ENCODE measurements at regions not wholly inside any gene's neighbourhood (a gene's known extent, or its start where the extent isn't known, plus 50 kb on each side); places are given as distances from the start of the nearest gene placed in this dataset.

DNA sequence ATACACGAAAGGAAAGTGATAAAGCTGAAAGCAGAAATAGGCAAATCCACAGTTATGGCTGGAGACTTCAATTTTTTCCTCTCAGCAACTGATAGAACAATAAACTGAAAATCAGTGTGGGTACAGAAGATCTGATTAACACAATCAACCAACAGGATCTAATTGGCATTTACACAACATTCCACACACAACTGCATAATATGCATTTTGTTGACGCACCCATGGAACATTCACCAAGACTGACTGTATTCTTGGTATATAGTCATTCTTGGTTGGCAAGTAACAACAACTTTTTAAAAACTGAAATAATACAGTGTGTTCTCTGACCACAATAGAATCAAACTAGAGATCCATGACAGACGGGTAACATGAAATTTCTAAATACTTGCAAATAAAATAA lies 218.7 kb upstream of the S1PR3 start:
- no peak for DNase-seq

DNA sequence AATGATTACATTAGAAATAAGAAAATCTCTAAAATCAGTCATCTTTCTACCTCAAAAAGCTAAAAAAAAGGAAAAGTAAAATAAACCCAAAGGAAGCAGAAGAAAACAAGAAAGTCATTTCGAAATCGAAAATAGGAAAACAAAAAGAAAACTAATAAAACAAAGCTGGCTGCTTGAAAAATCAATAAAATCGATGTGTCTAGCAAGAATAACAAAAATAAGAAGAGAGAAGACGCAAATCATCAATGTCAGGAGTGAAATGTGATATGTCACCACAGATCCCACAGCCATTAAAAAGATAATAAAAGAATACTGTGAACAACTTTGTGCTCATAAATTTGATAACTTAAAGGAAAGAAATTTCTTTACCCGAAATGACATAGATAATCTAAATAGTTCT lies 218.1 kb upstream of the S1PR3 start:
- DNase-seq = no peak

- DNase-seq = no peak
Observed at GRCh38 chr9:88773627-88774244, 217.5 kb upstream of the S1PR3 start.

- DNase-seq = no peak
Observed at GRCh38 chr9:88775037-88775471, 216.2 kb upstream of the S1PR3 start.

DNA sequence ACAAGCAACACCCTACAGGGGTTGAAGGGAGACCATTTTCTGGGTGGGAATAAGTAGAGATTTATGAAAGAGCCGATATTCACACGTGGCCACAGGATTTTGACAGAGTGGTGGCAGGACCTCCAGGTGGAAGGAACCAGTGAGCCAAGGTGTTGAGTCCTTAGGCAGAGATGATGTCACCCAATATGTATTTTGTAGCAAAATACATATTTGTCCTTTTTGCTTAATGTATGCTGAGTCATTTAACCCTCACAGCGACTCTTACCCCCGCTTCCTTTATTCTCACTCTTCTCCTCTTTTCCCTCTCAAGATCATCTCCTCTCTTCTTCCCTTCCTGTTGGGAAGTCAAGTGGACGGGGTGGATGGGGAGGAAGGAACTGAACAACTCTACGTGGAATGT lies 215.7 kb upstream of the S1PR3 start:
- no peak for DNase-seq

GRCh38 chr9:88775966-88776365 lies 215.3 kb upstream of the S1PR3 start:
- no peak for DNase-seq

GRCh38 chr9:88776717-88777497 lies 214.4 kb upstream of the S1PR3 start:
- DNase-seq = no peak

DNA sequence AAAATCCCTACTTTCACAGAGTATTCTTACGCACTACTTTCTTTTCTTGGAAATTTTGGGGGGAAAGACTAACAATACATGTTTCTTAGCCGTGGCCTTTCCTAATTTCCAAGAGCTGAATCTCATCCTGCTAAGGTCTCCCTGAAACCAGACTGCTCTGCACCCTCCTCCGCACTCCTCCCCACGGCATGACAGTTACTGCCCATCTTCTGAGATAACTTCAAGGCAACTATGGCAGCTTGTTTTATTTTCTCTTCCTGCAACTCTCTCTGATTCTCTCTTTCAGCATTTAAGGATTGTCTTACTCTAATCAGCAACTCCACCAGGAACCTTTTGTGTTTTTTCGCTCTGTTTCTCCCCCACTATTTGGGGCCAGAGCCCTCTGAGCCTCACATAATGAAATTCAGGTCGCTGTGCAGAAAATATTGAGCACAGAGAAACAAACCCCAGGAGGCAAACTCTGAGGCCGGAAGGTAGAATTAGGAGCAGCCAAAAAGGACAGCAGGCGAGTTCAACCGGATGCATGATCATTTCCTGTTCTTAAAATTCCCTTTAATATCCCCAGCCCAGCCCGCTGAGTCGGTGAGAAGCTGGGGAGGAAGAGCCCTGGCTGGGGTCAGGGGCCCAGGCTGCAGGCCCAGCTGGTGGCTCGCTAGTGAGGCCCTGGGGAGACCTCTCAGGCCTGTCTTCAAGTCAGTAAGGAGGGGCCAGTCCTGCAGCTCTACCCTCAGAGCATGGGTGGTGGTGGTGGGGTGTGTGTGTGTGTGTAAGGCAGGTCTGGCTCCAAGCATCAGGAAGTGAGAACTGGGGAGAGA lies 213.6 kb upstream of the S1PR3 start:
- DNase-seq = no peak

DNA sequence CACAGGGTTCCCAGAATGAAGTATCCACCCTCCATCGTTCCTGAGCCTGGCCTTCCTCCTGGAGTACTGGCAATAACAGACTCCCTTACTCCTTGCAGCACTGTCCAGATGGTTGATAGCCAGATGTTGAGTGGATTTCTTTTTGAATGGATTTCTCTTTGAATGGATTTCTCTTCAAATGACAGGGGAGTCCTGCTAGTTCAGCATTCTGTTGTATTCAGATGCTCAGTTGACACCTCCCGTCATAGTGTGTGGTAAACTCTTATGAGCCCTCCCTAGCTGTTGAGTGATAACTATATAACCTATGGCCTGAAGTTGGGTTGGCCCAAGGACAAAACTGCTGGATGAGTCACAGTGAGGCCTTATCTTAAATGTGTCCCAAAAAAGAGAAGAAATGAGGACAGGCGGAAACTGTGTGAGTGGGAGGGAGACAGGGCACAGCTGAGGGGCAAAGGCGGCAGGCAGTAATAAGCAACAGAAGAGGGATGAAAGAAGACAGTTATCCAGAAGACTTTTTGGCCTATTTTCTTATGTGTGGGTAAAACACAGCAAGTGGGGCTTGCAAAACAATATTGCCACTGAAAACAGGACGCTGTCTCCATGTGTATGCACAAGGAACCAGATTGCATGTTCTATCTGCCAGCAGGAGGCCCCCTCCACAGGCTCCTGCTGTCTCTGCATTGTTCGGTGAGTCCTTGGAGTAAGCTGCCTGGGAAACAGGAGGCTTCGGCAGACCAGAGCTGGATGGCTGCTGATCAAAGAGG lies 209.5 kb upstream of the S1PR3 start:
- DNase-seq = no peak

GRCh38 chr9:88782931-88783710 lies 208.1 kb upstream of the S1PR3 start:
- DNase-seq = no peak

- DNase-seq = no peak
Observed at GRCh38 chr9:88783711-88784083, 207.6 kb upstream of the S1PR3 start.

- DNase-seq = no peak
Observed at GRCh38 chr9:88784960-88785359, 206.3 kb upstream of the S1PR3 start.

- no peak for DNase-seq
Observed at GRCh38 chr9:88786291-88787079, 204.8 kb upstream of the S1PR3 start.

- no peak for DNase-seq
Observed at GRCh38 chr9:88789785-88790184, 201.5 kb upstream of the S1PR3 start.

- DNase-seq = no peak
Observed at GRCh38 chr9:88791105-88791805, 200.0 kb upstream of the S1PR3 start.

DNA sequence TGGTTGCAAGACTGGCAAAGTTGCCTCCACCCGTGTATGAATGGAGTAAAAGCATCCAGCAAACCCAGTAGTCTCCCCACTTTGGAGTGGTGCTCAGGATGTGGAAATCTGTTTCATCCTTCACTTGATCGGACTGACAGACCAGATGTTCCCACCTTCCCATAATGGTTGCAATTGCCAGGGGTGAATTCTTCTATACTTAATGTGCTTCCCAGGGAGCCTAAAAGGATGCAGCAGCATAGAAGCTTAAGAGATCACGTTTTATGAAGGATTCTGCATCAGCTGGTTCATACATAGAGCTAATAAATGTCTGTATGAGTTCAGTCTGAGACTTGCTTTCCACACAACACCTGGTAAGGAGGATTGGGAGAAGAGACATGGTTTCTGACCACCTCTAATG lies 198.8 kb upstream of the S1PR3 start:
- no peak for DNase-seq

- DNase-seq = no peak
Observed at GRCh38 chr9:88794100-88794499, 197.2 kb upstream of the S1PR3 start.

DNA sequence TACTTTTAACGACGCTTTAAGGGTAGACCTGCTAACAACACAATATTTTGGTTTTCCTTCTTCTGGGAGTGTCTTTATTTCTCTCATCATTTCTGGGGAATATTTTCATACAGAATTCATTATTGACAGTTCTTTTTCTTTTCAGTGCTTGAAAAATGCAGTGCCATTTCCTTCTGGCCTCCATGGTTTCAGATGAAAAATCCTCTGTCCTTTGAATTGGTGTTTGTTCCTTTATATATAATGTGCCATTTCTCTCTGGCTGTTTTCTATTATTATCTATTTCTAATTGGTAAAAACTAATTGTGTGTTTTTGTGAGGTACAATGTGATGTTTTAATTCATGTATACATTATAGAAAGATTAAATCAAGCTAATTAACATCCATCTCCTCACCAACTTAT lies 194.3 kb upstream of the S1PR3 start:
- DNase-seq = no peak

- no peak for DNase-seq
Observed at GRCh38 chr9:88798476-88798875, 192.8 kb upstream of the S1PR3 start.

- no peak for DNase-seq
Observed at GRCh38 chr9:88799541-88800328, 191.5 kb upstream of the S1PR3 start.

Measured in stimulated activated CD4-positive, alpha-beta T cell treated with anti-CD3 and anti-CD28 coated beads, Interleukin-4, amount 100 ng/mL, for 4 hours (primary cell).